Limb (tissue), 2 donors: ENCODE measurements at regions not wholly inside any gene's neighbourhood (a gene's known extent, or its start where the extent isn't known, plus 50 kb on each side); places are given as distances from the start of the nearest gene placed in this dataset.
"Not testable (repeated sequence)": the region's sequence is repeated elsewhere in the genome, so short reads cannot be mapped to it uniquely, and the experiment has no call there.

Experiments used
- DNase-seq, 2 donors: peaks; one replicate each; pipeline ENCODE4 v3.0.0-alpha.2; 2016; ENCODE audit errors: extremely low spot score in 2 of 2

DNA sequence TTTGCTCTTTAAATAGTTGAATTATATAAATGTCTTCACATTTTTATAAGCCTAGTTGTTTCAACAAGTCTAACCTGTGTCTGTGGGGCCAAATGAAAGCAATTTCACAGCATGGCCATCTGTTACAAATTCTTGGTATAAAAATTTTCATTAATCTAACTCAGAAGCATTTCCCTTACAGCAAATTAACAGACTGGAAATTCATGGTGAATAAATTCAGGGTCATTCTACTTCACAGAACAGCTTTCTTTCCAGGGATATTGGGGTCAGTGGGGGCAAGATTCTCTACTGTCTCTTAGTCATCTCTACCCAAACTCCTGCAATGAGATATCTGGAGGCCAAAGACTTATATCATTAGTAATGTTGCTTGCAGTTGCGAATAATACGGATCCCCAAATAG, 352.1 kb downstream of the MMUT start:
- no peak for DNase-seq

DNA sequence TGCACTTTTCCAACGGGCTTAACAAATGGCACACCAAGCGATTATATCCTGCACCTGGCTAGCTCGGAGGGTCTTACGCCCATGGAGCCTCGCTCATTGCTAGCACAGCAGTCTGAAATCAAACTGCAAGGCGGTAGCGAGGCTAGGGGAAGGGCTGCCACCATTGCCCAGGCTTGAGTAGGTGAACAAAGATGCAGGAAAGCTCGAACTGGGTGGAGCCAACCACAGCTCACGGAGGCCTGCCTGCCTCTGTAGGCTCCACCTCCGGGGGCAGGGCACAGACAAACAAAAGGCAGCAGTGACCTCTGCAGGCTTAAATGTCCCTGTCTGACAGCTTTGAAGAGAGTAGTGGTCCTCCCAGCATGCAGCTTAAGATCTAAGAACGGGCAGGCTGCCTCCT, 365.4 kb downstream of the MMUT start:
- DNase-seq: not testable (repeated sequence)

DNA sequence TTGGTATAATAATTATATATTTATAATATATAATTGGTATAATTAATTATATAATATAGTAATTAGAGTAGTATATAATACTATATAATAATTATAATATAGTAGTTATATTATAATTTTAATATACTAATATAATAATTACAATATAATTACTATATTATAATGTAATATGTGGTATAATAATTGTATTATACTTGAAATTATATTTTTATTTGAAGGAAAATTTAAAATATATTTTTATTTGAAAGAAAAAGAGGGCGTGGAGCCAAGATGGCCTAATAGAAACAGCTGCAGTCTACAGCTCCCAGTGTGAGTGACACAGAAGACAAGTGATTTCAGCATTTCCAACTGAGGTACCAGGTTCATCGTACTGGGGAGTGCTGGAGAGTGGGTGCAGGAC, 365.9 kb downstream of the MMUT start:
- DNase-seq: no peak

DNA sequence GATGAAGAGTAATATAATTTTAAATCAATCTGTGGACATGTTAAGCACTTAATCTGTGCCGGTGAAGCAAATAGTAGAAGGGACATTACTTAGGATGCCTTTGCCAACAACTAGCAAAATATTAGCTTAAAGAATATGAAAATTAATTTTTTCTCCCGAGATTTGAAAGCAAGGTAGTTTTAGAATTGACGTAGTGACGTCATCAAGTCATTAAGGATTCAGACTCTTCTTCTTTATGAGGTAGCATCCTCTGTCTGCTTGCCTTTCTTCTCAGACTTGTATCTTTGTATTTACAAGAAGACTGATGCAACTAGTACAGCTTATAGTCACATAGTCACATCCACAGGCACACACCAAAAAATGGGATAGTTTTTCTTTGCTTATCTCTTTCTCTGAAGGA, 374.4 kb downstream of the MMUT start:
- no peak for DNase-seq

DNA sequence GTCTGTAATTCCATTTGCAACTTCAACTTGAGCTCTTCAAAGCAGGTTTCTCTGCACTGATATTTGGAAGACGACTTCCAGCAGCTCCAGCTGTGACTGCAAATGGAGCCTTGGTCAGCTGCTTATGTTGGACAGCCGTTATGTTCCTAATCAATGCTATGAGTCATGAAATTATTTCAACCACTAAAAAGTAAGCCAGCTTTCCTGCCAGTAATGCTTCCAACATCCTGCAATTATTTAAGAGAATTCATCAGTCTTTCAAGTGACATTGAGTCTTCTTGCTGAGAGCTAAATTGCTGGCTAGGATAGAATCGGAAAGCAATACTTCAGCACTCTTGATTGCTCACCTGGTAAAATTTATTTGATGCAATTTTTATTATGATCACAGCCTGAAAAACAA, 375.7 kb downstream of the MMUT start:
- DNase-seq: no peak

DNA sequence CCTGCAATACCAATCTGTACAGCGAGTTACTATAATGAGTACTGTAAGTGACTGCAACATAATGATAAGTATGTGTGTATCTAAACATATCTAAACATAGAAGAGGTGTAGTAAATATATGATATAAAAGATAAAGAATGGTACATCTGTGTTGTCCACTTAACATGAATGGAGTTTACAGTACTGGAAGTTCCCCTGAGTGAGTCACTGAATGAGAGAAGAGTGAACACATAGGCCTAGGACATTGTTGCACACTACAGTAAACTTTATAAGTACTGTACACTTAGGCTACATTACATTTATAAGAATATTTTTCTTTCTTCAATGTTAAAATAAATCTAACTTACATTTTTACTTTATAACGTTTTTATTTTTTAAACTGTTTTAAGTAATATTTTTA, 380.4 kb downstream of the MMUT start:
- DNase-seq: no peak

DNA sequence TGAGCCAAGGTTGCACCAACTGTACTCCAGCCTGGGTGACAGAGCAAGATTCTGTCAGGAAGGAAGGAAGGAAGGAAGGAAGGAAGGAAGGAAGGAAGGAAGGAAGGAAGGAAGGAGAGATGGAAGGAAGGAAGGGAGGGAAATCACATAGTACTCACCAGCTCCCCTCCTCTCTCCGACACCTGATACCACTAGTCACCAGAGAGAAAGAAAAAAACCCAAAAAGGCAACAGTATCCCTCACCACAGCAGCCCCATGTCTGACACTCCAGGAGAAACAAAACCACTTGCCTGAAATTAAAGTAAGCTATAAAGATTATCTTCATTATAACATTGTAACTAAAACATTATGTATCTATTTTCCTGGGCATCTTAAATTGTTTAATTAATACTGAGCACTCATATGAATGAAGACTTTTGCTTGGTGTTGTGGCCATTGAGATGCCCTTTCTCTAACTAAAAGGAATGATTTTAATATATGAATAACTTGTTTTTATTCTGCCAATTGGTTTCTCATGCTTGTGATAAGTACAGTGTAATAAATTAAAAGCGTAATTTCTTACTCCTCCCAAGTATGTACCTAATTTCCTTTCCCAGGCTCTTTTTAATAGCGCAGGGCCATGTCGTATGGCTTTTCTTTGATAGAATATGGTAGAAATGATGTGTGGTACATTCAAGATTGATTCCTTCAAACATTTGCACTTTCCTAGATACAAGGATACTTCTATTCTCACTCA, 390.0 kb downstream of the MMUT start:
- no peak for DNase-seq

DNA sequence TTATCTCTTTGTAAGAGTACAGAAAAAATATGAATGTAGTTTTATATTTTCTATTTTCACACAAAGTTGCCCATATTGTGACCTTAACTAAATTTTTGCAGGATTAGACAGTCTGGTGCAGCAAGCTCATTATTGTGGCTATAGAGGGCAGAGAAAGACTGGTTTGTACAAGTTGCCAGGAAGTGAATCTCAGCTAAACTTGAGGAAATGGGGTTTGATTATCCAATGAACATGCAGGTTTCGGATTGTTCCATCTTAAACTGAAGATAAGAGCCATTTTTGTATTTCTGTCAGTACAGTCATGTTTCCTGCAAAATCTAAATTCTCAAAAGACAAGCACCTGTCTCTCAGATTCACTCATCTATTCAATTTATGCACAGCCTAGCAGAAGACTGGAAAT, 390.9 kb downstream of the MMUT start:
- no peak for DNase-seq

DNA sequence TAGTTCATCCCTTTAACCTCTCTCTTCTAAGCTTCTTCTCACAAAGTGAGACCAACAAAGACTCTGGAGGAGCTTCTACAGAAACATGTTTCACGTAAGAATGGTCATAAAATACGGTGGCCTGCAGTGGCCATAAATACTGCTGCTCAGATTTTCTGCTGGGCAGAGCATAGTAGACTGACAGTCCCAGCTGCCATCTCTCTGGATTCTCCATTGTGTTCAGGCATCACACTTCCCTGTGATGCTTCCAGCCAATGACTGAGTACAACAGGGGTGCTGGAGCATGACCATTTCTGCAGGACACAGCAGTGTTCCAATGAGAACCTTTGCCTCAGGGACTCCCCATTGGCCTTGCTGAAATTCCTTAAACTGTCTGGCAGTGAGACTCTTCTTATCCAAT, 392.6 kb downstream of the MMUT start:
- DNase-seq: no peak

DNA sequence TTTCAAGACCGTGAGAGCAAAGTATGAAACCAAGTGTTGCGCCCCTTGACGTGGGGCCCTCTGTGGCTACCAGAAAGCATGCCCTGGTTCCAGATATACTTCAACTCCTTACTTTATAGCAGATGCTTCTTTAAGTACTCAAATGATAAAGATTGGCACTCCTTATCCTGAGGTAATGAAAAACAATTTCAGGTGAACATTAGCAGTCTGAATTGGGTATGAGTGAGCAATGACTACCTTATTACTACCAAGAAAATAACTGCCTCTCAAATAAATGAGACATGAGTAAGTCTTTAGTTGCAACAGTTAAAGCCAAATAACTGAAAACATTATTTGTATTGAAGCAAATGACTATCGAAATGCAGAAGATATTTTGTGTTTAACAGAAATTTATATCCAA, 408.7 kb downstream of the MMUT start:
- no peak for DNase-seq

DNA sequence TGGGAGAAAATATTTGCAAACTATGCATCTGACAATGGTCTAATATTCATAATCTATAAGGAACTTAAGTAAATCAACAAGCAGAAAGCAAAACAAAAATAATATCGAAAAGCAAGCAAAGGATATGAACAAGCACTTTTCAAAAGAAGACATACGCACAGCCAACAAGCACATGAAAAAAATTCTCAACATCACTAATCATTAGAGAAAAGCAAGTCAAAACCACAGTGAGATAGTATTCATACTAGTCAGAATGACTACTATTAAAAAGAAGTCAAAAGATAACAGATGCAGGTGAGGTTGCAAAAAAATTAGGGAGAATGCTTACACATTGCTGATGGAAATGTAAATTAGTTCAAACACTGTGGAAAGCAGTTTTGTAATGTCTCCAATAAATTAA, 410.2 kb downstream of the MMUT start:
- no peak for DNase-seq

DNA sequence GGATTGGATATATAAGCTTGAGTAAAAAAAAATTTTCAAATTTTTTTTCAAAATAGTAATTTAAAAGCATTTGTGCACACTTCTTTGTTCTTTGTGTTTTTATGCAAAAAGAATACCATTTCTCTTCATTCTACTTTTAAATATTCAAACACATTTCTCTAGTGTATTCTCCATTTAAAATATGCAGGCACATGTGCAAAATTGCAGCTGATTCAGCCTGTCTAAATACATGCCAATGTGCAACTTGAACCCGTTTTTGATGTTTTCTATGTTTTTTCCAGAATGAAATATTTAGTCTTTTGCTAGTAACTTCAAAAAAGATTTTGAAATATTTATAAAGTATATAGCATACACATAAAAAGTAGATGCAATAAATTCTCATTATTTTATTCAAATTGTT, 411.8 kb downstream of the MMUT start:
- DNase-seq: no peak

DNA sequence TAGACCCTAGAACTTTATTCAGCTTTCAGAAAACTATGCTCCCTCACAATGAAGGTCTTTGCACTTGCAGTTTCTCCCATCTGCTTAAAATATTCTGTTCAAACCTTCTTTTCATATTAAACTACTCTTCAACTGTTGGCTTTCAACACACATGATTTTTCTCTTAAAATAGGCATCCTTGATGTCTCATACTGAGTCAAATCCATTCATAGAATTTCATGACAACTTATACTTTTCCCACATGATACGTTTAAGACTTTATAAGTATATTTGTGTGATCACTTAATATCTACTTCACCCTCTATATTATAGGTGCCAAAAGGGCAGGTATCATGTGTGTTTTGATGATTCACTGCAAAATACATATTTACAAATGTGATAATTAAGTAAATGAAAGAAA, 412.5 kb downstream of the MMUT start:
- no peak for DNase-seq

DNA sequence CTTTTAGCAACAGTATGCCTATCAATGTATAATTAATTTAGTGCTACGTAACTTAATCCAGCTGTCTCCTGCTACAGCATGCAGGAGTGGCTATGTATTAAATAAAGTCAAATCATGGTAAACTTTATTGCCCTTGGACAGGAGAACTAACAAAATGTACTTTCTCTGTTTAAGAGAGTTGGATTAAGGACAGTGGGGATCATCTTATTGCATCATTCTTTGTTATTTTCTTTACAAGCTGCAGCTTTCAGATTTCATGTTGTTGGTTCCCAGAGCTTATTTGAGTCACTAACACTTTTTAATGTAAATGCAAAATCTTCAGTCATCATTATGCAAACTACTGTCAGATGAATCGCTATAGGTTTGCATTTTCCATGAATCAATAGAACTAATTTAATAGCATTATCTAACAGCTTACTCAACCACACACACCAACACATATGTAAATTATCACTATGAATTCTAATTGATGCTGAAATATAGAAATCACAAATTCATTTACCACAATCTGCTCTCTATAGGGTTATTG, 424.7 kb downstream of the MMUT start:
- no peak for DNase-seq

DNA sequence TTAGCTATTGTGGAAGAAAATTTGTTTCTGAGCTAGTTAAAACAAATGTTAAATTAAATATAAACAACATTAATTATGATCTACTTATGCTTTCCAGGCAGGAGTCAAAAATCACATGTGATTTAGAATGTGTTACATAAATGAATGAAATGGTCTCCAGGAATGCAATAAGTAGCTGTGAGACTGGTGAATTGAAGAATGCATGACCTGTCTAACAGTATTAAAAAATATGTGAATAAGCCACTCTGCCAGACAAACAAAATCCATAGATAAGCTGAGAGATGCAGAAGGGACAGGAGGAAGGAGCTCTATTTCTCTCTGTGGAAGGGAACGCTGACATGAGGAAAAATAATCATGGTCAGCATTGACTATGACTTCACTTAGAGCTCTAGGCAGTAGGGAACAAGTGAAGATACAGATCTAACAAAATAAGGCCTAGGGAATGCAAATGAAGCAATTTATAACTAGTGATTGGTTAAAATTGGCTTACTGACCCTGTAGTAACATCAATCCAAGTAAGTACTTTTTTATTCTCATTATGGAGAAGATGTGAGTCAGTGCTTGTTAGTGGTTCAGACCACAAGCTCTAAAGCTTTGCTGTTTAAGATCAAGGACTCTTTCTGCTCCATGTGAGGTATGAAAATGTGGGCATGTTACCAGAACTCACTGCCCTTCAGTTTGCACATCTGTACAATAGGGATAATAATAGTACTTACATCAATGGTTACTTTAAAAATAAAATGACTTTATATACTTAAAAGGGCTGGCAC, 432.6 kb downstream of the MMUT start:
- DNase-seq: no peak

DNA sequence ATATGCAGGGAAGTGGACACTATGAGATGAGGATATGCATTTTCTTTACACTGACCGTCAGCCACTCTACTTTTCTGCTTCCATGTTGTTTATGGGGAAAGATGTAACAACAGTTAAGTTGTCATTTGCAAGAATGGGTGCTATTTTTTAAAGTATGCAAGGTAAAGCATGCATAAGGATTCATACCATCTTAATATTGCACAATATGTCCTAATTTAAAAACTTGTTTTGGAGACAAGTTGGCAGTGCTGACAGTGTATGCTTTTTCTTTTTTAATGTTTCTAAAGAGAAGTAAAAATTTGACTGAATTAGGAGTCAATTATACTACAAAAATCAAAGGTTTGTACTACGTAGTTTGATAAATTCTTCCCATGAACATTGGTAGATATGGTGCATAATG, 435.4 kb downstream of the MMUT start:
- DNase-seq: no peak

DNA sequence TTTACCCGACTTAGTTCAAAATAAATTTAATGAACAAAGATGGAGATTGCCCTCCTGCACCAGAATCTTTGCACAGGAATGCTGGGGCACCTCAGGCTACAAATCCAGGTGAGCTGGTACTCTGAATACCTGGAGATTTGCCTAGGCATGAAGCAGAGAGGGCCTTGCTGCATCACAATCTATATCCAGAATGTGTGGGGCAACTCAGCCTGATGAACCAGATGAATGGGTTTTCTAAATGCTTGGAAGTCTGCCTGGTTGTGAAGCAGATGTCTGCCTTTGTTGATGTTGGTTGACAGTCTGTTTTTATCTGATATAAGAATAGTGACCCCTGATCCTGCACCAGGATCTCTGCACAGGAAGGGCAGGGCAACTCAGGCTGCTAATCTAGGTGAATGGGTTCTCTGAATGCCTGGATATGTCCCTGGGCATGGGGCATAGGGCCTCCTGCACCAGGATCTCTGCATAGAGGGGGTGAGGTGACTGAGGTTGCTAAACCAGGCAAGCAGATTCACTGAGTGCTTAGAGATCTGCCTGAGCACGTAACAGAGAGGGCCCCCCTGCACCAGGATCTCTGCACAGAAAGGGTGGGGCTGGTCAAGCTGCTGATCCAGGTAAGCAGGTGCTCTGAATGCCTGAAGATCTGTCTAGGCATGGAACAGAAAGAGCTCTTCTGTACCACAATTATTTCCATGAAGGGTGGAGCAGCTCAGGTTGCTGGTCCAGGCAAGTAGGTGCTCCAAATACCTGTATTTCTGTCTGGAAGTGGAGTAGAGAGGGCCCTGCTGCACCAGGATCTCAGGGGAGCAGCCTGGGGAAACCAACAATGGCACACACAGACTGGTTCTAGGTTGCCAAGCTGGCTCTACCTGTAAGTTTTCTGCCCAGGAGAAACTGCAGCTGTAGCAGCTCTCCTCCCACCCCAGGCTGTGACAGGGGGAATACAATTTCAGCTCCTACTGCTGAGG, 437.5 kb downstream of the MMUT start:
- DNase-seq: no peak

DNA sequence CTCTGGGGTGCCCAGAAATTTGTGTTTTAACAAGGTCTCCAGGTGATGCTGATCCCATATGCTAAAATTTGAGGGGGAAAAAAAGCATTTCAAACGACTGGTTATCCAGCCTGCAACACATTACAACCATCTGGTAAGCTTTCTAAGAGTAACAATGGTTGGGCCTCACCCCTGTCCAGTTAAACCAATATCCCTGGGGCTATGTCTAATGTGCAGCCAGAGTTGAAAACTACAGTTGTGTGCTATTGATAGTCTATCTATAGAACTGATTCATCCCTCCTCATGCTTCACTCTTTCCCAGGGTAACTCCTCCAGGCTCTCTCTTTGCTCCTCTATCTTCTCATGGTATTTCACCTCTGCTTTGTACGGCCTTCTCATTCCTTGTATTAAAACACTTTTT, 458.3 kb downstream of the MMUT start:
- no peak for DNase-seq

DNA sequence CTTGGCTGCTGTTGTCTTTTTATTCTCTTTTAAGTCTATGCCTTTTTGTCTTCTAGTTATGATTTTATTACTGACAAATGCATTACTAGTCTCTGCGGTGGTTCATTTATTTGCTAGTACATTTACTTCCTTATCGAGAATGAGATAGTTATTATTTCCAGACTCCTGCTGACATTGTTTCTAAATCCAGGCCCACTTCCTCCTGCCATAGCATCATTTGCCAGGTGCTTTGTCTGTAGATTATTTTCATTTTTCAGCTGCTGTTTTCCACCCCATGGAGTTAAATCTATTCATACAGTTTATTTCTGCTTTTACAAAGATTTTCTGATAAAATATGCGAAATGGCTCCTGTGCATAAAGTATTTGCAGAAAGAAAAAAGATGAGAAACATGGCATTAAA, 459.7 kb downstream of the MMUT start:
- DNase-seq: no peak

DNA sequence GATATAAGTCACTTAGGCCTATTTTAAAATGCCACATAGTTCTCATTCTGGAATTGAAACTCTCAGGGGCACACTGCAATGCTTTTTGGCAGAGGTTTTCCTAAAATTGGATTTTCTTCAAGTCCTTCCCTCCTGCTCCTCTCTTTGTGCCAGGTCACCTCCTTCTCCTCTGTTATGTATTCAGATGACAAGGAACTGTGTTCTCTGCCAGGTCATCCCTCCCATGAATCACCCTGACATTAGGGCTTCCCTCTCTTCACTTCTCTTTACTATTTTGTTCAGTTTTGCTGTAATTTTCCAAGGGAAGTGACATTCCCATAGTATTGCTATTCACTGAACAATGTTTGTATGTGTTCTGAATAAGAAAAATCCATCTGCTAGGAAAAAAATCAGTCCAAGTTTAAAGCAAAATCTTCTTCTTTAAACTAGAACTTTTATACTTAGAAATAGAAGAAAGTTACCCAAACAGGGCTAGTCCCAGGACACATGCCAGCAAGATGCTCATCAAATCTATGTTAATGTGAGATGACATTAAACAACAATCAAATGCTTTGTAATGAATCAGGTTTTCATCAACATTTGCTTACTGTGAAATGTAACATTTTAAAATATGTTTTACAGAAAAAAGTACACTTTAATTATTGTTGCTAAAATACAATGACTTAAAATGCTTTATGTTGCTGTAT, 461.1 kb downstream of the MMUT start:
- peak in 1 of 2 donors; percentile 32 for DNase-seq

DNA sequence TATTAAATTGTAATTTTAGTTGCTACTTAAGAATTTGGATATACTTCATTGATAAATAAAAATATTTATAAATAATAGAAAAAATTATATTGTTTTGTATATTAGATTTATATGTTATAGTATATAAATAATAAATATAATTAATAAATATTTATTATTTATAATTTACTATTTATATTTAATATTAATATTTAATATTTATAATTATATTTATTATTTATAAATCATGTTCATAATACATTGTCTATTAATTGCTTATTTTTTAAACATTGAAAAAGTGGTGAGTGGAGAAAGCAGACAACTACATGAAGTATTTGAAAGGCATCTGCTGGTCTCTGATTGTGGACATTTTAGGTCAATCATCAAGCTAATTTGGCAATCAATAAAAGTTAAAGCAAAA, 464.5 kb downstream of the MMUT start:
- no peak for DNase-seq
